SH-SY5Y (cell line): ENCODE measurements at regions not wholly inside any gene's neighbourhood (a gene's known extent, or its start where the extent isn't known, plus 50 kb on each side); places are given as distances from the start of the nearest gene placed in this dataset.
A peak's percentile ranks its signal among the peaks of the same experiment; 100 is the strongest.

Experiments
- GATA2 ChIP-seq: IDR thresholded peaks from 2 replicates; pipeline ENCODE4 v1.6.1; 2011; ENCODE audit warnings: mild to moderate bottlenecking, low read depth, low read length
- GATA3 ChIP-seq: IDR thresholded peaks from 2 replicates; pipeline ENCODE4 v1.6.1; 2011; ENCODE audit warnings: low read depth, mild to moderate bottlenecking, low read length, moderate library complexity

DNA sequence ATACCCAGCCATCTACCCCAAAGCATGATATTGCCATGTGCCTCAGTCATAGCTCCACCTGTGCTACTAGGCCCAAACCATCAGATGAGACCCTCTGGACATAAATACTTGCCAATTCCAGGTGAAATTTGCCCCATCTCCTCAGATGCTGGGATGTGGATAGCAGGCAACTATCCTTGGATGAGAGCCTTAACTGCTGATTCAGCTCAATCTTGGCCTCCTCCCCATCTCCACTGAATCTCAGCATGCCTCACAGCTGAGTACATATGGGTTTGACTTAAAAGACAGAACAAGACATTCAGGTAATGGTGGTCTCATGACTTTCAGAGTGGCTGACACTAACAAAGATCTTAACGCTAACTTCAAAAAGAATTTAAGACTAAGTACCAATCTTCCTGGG, 50.8 kb upstream of the KLHL13 start:
- TF ChIP-seq GATA2 (no peak), GATA3 (no peak)

DNA sequence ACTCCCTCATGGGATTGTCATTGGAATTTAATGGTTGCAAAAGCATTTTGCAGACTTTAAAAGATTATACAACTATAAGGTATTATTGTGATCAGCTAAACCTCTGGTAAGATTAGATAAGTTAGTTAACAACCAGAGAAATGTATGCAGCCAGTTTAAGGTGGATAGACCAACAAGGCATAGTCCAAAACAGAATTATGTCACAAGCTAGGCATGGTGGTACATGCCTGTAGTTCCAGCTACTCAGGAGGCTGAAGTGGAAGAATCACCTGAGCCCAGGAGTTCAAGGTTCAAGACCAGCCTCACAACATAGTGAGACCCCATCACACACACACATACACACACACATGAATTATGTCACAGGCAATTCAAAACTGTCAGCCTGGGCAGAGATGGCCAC, 54.7 kb upstream of the KLHL13 start:
- TF ChIP-seq GATA2 (no peak), GATA3 (no peak)

DNA sequence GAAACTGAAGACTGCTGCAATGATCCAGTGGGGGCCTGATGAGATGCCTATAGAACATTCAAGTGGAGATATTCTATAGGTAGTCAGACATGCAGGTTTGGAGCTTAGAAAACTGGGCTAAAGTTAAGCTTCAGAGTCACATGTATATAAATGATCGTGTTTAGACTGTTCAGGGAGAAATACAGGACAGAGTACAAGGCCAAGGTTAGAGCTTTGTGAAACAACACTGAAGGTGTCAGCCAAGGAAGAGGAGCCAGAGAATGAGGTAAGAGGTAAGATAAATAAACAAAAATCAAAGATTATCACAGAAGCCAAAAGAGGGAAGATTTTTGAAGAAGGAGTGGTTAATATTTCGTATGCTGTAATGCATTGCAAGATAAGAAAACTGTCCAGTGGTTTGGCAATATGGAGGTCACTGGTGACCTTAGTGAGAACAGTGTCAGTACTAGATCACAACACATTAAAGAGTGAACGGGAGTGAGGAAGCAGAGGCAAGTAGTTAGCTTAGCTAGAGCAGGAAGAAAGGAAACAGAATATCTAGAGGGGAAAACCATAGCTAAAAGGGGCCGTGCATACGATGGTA, 58.0 kb upstream of the KLHL13 start:
- no peak for TF ChIP-seq GATA3
- no peak for TF ChIP-seq GATA2

DNA sequence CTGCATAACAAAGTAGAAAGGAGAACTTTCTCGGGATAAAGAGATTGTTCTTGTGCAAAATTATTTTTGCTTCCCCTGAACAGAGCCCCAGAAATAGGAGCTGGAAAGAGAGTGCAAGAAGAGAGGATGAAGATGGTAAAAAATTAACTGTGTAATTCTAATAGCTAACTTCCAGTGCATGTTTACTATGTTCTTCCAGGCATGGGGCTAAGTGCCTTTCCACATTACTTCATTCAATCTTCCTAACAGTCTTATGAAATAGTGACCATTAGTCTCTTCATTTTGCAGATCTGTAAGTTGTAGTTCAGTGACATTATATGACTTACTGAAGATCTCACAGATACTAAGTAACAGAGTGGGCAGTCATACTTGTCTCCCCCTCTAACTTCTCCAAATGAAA, 61.1 kb upstream of the KLHL13 start:
- no peak for TF ChIP-seq GATA3
- TF ChIP-seq GATA2: no peak

DNA sequence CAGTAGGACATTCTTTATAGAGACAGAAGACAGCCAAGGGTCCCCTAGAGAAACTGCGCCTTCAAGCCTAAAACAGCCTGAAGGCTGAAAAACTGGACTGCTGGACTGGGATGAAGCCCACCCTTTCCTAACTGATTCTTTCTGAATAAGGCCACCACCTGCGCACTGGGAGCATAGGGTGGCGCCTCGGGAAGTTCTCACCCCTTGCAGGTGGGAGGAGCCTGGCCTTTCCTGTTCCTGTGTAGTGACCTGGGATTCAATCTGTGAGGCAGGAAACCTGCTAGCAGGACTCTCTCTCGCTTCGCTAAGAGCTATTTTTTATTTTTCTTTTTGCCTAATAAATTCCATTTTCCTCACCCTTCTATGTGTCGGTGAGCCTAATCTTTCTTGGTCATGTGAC, 61.8 kb upstream of the KLHL13 start:
- TF ChIP-seq GATA2 (no peak), GATA3 (no peak)

DNA sequence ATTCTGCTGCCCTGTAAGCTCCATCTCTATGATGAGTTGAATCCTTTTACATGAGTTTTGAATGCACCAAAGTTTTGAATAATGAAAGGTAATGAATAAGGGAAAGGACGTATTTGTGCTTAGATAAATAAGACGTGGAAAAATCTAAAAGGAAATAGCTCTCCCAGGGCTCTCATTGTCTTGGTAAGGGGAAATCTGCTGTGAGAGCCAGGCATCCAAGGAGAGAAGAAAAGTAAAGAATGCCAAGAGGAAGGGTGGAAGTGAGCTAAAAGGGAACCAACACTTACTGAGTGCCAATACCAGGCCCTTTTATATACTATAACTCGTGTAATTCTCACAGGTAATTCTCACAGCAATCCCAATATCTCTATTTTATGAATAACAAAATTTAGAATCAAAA, 62.6 kb upstream of the KLHL13 start:
- no peak for TF ChIP-seq GATA2
- no peak for TF ChIP-seq GATA3

DNA sequence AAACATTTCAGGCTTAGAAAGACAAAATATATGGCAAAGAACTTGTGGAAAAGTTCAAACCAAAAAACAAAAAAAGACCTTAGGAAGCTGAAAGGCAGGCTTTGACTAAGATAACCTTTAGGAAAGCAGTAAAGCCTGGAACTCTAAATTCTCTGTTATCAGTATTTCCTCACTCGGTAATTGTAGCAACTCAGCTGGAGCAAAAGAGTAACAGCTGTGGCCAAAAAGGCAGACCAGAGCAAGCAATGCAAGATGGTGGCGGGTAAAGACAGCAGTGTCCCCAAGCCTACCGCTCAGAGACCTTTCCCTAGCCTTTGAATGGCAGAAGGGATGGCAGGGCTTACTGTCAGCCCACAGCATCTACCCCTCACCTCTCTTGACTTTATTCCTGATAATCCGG, 63.1 kb upstream of the KLHL13 start:
- TF ChIP-seq GATA2: no peak
- TF ChIP-seq GATA3: no peak

DNA sequence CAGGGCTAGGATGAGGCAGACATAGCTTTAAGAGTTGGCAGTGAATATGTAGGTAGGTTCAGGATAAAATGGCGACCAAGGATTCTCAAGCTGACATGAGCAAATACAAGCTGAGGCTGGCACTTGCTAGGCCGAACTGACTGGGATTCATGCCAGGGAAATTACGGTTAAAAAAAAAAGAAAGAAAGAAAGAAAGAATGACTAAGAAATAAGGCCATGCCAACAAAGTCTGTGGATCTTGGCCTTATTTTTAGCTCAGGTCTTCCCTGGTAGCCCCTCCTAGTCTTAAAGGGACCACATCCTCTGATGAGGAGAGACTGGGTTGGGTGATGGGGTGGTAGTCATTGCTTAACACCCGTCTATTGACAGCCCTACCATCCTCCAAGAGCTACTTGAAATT, 64.4 kb upstream of the KLHL13 start:
- TF ChIP-seq GATA2: no peak
- TF ChIP-seq GATA3: no peak

DNA sequence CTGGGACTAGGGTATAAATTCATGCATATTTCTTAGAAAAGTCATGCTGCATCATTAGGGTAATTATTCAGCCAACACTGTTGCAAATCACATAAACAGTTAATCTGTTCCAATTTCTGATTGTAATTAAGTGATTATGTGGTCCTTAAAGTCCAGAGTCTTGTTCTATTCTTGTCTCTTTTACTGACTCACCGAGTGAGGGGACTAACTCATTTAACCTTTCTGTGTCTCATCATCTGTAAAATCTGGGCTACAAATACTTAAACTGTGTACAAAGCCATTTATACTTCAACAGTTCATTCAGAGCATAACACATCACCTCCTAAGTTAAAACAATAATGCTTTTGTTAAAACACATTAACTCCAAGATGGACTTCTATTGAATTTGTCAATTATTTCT, 65.4 kb upstream of the KLHL13 start:
- TF ChIP-seq GATA2 (no peak), GATA3 (no peak)

DNA sequence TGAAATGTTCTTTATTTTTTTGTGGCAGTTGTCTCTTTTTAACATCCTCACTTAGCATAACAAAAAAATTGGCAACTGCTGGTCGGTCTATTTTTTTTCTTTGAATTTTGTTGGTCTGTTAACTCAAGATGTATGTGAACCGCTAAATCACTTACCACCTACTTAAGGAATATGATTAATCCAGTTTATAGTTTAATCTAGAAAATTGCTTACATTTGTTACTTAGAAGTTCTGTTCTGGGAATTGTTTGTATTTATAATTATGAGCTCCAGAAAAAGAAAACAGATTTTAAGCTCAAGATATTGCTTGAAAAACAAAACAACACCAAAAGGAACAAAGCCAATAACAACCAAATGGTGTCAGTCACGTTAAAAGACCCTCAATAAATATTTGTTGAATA, 66.1 kb upstream of the KLHL13 start:
- TF ChIP-seq GATA2 (no peak), GATA3 (no peak)

DNA sequence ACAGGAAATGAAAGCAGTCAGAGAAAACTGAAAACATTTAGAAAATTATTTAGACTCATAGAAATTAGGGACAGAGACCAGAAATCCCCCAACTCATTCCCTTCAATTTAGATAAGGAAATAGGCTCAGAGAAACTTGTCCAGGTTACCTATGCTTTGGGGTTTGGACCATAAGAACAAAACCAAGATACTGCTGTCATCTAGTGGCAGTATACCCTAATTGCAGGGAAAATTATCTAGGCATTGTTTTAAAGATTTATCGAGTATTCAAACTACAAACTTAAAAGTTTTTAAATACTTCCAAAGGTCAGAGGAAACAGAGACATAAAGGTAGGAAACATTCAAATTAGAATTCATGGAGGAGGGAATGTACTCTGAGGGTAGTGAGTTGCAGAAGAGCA, 67.0 kb upstream of the KLHL13 start:
- TF ChIP-seq GATA2 (no peak), GATA3 (no peak)

DNA sequence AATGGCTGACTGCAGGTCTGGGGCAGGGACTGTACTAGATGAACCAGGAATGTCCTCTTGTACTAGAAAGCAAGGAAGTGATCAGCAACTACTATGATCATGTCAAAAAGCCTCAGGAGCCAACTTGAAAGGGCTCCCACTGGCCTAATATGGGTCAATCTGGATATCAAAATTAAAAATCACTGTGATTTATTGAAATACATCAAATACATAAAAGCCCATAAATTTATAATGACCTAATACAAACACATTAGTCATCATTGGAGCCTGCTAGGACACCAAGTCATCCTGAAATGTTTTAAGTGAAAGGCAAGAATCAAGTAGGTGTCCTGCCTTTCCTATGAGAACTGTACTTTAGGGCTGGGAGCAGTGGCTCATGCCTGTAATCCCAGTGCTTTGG, 70.5 kb upstream of the KLHL13 start:
- TF ChIP-seq GATA2 (no peak), GATA3 (no peak)

DNA sequence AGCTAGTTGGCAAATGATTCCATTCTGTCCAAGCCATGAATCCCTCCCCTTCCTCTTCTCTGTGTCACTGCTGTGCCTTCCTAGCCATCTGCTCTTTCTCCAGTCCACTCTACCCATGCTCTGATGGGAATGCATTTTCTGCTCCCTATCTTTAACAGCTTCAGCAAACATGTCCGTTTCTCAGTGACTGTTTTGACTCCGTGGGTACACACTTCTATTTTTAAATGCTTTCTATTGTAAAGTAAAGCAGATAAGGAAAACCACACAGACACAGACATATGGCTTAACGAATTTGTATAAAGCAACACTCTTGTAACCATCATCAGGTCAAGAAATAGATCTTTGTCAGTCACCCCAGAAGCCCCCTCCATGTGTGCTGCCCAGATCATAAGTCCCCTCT, 72.4 kb upstream of the KLHL13 start:
- TF ChIP-seq GATA2: 0 out of 2 replicates have a peak, but pooled peaks have one; percentile 14
- no peak for TF ChIP-seq GATA3

DNA sequence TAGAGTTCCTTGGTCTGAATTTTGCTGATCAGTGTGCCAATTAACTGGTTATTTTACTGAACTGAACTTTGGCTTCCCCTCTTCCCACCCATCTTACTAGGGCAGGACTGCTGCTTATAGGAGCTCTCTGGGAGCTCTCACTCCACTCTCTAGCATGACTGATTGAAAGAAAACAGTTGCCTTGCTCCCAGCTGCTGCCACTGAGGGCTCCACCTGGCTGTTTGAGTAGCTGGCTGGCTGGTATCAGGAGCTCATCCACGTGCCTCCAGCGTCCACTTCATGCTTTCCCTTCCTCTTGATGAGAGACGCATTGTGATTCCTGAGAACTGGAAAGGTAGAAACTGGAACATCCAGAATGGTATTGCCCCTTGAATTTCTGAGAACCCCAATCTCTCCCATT, 73.0 kb upstream of the KLHL13 start:
- no peak for TF ChIP-seq GATA3
- TF ChIP-seq GATA2: no peak

DNA sequence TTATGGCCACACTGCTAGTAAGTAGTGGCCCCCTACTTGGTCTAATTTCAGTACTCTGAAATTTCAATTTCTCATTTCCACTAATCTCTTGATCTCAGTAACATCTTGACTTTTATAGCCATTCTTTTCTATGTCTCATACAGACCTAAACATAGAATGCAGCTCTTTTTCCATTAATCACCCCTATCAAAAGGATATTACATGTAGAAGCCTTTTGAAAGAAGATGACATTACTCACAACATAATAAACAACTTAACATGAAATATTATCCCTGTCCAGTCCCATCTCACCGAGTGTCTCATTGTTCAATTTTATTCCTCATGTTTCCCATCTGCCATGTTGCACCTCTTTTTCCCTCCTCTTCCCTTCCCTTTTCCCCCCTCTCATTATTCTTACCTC, 81.1 kb upstream of the KLHL13 start:
- no peak for TF ChIP-seq GATA3
- no peak for TF ChIP-seq GATA2

DNA sequence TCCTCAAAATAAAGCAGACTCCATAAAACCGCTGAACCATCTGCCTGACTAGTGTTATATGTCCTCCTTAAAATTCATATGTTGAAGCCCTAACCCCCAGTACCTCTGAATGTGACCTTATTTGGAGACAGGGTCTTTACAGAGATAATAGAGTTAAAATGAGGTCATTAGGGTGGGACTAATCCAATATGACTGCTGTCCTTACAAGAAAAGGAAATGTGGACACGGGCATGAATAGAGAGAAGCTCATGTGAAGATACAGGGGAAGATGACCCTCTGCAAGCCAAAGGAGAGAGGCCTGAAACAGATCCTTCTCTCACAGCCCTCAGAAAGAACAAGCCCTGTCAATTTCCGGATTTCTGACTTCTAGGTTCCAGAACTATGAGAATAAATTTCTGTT, 82.0 kb upstream of the KLHL13 start:
- TF ChIP-seq GATA3 (no peak), GATA2 (no peak)
